Stimulated activated CD8-positive, alpha-beta memory T cell treated with anti-CD3 and anti-CD28 coated beads, Interleukin-15, amount 100 ng/mL, for 48 hours (primary cell): ENCODE measurements at regions not wholly inside any gene's neighbourhood (a gene's known extent, or its start where the extent isn't known, plus 50 kb on each side); places are given as distances from the start of the nearest gene placed in this dataset.
"Not testable (repeated sequence)": the region's sequence is repeated elsewhere in the genome, so short reads cannot be mapped to it uniquely, and the experiment has no call there.

Experiments
- DNase-seq, 2 donors: peaks; one replicate each; pipeline ENCODE4 v3.0.0-alpha.2; 2020; ENCODE audit warnings: low read depth in 2 of 2

DNA sequence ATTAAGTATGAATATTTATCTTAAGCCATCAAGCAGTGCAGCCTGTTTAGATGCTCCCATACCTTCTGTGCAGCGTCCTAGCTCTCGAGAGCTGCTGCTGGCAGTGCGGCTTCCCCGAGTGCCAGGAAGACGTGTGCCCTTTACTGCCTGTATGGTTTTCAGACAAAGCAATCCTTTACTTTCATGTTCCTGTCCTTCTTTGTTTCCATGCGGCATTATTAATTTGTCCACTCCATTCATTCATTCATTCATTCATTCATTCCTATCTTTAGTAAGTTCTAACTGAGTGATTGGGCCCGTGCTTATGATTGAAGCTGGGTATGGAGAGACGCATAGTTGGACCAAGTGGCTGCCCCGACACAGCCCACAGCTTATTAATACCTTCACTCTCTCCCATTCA is 446.6 kb upstream of the HNRNPA3 start:
- no peak for DNase-seq

DNA sequence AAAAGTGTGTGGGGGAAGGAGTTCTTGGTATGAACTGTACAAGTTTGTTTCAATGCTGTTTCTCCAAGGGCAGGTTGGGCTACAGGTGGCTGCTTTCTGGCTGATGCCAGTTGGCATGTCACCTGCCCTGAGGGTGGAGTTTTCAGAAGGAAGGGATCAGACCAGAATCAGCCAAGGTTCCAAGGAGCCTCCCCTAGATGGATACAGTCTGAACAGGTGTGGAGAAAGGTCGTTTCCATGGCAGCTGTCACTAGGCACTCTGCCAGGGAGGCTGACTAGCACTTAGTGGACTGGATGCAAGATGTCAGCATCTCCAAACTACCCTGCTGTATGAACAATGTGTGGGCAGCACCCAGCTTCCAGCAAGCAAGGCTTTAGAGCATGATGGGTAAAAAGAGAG is 444.4 kb upstream of the HNRNPA3 start:
- DNase-seq: no peak

DNA sequence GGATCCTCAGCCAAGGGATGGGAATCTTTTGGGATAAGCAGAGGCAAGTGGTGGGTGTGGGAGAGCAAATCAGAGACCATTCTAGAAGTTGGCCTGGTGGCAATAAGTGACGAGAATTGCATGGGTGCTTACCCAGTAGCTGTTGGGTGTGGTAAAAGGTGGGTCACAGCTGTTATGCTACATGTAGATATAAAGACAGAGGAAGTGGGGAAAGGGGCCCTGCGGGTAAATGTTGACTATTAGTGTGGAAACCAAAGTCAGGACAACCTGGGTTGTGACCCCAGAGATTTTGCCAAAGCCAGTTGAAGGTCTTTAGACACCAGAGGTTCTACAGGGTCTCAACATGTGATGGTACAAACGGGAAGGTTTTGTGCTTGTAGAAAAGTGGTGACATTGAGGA is 443.6 kb upstream of the HNRNPA3 start:
- no peak for DNase-seq

DNA sequence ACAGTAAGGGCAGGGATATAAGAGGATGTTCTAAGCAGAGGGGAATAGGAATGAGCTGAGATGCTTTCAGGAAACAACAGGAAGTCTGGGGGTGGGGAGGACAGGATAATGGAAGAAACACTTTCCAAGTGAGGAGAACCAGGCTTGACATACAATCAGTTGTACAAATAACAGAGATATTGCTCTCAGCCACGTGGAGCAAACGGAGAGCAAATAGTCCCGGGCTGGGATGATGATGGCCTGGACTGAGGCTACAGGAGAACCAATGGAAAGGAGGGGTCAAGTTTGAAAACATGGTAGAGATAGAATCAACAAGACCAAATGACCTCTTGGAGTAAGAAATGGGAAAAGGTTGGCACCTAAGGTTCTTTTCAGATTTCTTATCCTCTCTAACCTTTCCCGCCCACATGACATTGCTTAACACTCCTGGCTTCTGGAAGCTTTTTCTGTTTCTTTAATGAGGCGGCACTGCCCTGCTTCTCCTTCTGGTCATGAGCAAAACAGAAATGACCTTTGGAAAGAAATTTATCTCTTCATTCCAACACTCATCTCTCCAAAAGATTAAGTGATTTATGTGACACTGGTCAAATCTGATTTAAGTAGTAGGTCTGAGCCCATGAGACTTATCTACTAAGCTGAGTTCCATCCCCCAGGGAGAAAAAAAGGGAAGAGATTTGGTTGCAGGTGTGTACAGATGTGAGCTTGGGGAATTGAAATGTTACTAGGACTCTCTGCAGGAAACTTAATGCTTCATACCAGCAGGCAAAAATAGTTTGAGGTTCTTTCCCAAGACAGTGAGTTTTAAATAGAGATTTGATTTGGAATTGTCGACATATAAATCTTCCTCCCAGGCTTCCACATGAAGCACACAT is 442.9 kb upstream of the HNRNPA3 start:
- no peak for DNase-seq

DNA sequence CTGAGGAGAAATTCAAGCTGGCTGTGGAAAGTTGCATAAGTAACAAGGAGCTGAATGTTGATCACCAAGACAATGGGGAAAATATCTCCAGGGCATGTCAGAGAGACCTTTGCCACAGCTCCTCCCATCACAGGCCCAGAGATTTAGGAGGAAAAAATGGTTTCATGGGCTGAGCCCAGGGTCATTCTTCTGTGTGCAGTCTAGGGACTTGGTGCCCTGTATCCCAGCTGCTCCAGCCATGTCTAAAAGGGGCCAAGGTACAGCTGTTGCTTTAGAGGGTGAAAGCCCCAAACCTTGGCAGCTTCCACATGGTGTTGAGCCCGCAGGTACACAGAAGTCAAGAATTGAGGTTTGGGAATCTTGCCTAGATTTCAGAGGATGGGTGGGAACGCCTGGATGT is 439.8 kb upstream of the HNRNPA3 start:
- no peak for DNase-seq

DNA sequence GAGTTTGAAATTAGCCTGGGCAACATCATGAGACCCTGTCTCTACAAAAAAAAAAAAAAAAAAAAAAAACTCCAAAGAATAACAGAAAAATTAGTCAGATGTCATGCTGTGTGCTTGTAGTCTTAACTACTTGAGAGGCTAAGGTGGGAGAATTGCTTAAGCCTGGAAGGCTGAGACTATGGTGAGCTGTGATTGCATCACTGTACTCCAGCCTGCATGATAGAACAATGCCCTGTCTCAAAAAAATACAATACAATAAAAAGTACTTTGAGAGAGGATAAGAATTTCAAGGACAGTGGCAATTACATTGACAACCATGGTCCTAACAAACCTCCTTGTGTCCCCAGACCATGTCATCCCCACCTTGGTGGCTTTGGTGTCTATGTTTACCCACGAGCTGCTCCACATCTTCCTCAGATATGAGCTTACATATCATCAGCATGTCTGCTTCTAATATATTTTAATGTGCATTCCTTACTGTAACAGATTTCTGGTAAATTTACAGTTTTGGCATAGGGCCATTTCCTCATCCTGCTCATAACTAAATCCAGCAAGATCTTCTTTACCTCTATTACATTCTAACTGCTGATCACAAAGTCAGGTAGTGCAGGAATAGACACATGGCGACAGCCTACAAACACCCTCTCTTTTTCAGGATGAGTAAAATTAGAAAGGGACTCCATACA is 437.7 kb upstream of the HNRNPA3 start:
- no peak for DNase-seq

DNA sequence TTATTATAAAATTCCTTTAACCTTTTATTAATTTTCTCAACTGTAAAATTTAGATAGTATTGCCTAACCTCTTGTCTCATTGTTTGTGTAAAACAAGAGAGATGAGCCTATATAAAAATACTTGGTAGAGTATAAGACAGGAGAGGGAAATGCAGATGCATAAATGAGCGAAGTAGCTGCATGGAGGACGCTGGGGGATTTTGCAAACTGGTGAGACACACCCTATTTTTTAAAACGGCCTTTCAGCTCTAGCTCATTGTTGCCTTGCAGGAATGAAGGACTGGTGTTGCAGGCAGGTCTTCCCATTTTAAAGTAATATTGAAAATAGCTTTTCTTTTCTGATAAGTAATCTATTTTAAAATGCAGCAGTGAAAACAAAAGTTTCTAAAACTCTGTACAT is 435.3 kb upstream of the HNRNPA3 start:
- DNase-seq: no peak

DNA sequence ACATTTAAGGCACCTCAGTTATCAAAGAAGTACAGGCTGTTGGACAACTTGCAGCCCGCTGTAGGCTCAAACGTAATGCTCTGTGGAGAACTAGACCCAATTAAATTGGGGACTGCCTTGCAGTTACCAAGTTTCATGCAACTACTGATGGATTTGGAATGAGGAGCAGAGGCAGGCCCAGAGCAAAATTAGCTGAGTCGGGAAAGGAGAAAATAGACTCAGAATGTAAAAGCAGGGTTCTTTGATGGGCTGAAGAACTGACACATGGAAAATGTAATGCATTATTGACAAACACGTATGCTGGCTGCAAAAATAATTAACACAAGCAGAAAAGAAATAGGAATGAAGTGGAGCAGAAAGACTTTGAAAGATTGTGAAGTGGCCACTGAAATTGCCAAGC is 432.7 kb upstream of the HNRNPA3 start:
- no peak for DNase-seq

DNA sequence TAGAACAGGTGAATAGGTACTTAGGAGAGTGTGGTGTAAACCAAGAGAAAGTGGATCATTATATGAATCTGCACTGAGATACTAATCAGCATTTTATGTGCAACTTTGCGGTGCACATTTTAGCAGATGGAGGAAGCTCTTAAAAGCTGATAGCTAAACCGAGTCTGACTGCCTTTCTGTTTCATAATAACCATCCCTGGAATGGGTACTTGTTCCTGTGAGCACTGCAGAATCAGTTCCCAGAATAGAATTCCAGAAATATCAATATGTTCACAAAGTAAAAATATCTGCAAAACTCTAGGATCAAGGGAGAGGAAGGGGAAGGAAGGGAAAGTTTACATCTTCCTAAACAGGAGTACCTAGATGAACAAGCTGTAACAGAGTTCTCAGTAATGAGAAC is 432.2 kb upstream of the HNRNPA3 start:
- DNase-seq: no peak

DNA sequence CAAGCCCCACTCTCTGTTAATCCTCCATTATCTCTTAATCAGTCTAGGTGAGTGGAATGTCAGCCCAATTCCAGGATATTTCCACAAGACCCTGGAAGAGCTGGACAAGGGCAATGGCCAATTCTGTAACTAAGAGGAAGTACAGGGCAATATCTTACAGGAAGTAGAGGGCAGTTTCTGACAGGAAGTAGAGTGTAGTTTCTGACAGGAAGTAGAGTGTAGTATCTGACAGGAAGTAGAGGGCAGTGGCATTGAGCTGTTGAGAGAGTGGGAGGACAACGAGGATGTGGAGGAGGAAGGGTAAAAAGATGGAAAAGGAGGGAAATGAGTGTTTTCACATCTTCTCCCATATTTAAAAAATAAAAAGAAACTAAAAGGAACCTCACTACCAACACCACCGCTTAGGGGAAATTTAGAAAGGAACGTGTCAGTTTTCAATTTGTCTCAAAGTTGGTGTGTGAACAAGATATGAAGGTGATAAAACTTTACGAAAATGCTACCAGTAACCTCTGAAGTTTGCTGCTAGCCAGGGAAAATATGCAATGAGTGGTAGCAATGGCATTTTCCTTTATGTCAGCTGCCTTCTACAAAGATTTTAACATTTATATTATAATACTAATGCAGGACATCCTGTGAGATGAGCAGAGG is 430.9 kb upstream of the HNRNPA3 start:
- DNase-seq: no peak

DNA sequence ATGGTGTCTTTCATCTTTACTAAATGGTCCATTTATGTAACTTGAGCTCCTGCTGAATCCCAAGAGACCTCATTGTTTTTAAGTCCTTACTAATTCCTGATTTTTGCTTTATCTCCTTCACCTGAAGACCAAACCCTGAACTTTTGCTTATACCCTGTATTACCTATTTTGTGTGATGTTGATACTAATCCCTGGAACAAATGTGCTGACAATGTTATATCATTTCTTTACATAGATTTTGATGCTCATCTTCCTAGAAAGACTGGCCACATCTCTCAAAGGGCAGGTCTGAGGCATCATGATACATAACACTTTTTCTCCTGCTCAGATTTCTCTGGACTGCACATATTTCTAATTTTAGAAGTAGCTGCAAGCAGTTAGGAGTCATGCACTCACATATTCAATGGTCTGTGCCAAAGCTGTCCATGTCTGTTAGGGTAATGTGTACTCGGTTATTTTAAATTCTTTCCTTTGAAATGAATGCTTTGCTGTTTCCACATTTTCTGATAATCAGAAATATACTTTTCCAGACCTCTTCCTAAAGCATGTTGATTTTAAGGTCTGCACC is 427.9 kb upstream of the HNRNPA3 start:
- no peak for DNase-seq

DNA sequence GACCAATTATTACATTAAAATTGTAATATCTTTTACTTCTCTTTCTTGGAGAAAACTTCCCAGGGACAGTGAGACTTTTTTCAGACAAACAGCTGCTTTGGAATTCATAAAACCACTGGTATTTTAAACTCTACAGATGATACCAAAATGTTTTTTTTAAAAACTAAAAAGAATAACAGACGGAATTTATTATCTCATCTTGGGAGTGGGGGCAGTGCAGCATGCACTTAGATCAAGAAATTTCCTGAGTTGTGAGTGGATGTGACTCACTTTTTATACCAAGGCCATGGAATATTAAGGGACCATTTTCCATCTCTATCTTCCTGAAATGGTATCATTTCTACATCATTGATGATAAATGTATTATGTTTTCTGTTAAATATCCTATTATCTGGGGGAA is 422.8 kb upstream of the HNRNPA3 start:
- DNase-seq: no peak

DNA sequence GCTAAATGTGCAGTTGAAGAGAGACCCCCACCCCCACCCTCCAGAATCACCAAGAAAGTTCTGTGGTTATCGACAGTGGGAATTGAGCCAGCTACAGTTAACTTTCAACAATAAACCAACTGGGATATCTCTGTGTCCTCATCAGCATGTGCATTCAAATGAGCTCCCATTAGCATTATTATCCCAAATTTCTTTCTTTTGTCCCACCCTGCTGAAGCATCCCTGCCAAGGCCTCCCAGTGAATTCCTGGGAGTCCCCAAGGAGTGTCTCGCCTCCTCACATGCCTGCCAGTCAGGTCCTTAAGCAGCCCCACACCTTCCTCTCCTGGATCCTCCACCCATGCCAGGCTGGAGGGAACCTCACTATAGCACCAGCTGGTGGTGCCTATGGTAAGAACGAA is 422.1 kb upstream of the HNRNPA3 start:
- no peak for DNase-seq

DNA sequence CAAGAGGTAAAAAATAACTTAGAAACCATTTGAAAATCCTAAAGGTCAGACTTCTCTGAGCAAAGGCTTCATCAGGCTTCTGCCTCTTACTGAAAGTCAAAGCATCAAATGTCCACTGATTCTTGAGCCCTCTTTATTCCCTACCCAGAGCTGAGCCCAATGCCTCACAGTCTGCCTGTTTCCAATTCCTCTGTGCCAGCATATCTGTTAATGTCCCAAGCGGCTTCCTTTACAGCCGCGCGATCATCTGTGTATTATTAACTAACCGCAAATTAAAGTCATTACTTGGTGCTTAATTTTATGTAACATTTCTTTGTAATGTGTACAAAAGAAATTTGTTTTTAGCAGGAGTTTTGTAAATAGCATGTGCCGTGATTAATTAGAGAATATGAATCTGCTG is 418.8 kb upstream of the HNRNPA3 start:
- no peak for DNase-seq

DNA sequence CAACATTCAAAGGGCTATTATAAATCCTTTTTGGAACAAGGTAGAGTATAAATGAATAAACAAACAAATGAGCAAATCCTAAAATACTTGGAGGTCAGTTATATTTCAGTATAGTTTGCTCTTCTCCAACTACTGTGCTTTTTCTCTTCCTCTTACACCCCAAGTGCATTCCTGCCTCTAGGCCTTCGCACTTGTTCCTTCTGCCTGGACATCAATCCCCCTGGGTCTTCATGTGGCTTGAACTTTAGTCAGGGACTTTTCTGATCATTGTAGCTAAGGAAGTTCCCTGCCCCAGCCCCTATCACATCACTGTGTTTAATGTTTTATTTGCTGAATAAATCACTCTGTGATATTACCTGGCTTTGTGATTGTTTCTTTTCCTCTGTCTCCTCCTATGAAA is 418.2 kb upstream of the HNRNPA3 start:
- no peak for DNase-seq

DNA sequence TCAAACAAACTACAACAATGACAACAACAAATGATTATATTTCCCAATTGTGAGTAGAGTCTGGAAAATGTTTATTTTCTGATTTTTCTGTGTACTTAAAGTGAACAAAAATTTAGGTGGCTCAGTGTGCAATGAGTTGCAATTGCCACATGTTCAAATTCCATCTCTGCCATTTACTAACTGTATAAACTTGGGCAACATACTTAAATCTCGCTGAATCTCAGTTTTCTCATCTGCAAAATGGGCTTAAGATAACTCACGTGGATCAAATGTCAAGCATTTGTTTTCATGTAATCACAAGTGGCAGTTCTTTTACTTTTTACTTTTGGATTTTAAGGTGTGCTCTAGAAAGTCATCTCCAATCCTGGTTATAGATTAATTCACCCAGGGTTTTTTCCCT is 416.8 kb upstream of the HNRNPA3 start:
- DNase-seq: no peak

DNA sequence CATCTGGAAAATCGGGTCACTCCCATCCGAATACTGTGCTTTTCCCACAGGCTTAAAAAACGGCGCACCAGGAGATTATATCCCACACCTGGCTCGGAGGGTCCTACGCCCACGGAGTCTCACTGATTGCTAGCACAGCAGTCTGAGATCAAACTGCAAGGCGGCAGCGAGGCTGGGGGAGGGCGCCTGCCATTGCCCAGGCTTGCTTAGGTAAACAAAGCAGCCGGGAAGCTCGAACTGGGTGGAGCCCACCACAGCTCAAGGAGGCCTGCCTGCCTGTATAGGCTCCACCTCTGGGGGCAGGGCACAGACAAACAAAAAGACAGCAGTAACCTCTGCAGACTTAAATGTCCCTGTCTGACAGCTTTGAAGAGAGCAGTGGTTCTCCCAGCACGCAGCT is 415.9 kb upstream of the HNRNPA3 start:
- DNase-seq: not testable (repeated sequence)

DNA sequence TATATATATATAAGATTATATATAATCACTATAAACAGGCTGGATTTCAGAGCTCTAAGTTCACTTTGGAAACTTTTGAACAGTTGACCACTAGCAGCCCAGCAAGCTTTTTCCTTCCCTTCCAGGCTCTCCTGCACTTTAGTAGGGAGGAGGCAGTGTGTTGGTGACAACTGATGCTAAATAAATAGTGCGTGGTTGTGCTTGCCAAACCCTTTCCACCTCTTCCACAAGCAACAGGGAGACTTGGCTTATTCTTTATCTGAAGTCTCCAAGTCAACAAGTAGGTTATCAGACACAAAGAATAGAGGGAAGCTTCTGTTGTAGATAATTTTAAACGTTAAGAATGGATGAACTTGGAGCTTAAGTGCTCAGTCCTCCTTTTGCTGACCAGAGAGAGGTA is 408.2 kb upstream of the HNRNPA3 start:
- no peak for DNase-seq

DNA sequence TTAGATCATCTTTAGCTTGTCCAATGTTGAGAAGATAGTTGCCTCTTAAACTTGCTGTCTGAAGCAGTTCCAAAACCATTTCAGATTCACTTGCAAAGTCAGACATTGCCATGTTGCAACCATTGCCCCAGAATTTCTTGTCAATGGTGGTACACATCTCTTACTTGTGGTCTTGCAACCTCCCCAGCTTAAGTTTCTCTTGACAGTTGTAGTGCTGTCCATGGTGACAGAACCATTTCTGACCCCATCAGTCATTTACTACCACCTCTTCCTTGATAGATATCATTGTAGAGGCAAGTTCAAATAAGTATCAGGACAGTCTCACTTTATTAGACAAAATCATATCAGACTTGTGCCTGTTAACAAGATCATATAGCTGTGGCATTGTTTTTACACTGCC is 407.2 kb upstream of the HNRNPA3 start:
- DNase-seq: no peak

DNA sequence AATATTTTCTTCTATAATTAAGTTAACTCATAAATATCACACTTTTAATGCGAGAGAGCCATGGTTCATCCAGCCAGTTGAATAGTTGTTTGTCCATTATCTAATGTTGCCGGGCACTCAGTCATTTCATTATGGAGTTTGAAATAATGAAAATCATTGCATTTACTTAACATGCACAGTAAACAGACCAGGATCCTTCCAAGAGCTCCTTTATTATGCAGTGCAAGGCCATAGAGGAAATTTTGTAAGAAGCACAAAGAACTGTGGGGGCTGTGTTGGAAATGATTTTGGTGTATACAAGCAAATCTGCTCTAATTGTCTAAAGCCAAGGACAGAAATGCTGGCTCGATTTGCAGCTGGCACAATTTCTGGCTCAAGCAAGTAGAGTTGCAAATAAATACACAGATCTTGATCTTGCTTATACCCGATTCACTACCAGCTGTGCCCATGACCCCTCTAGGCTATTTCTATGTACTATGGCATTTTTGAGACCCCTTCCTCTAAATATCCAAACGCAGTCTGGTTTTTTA is 400.3 kb upstream of the HNRNPA3 start:
- DNase-seq: no peak

DNA sequence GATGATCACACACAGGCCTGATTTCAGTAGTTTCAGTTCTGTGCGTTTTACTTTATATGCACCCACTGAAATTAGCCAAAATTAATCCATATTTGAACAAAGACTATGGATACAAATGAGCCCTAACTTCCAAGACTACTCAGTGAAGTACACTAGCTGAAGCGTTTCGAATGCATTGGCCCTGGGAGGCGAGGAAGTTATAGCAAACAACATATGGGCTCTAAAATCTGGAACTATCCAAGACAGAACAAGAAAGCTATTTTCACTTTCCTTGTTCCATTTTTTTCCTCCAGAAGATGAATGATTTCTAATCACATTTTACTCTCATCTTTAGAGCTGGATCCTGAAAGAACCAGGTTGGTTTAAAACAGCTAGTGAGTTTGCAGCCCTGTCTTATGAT is 399.4 kb upstream of the HNRNPA3 start:
- DNase-seq: no peak

DNA sequence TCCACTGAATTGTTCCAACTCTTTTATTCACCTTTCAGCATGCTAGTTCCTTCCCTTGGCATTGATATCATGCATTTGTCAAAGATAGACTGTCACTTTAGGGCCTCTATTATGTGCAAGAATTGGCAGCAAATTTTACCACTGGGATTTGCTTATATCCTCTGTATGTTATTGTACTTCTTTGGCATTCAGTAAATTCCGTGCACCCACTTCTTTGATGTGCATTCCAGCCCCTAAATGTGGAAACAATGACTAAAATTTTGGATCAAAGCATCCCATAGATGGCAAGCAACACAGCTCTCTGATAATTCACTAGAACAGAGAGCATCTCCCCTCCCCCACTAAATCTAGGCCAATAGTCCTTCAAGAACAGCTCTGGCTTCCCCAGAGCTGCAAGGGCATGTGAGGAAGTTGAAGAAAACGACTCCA is 399.0 kb upstream of the HNRNPA3 start:
- DNase-seq: no peak
